ENCODE measurements at regions not wholly inside any gene's neighbourhood (a gene's known extent, or its start where the extent isn't known, plus 50 kb on each side); places are given as distances from the start of the nearest gene placed in this dataset.

- no peak for DNase-seq (ENCODE audit: low read depth)
Observed at GRCh38 chr1:29901624-29902325, 665.5 kb downstream of the PTPRU start.

- DNase-seq (ENCODE audit: low read depth) = no peak
Observed at GRCh38 chr1:29900712-29901111, 664.4 kb downstream of the PTPRU start.

- DNase-seq (ENCODE audit: low read depth) = no peak
Observed at GRCh38 chr1:29900104-29900679, 663.9 kb downstream of the PTPRU start.

GRCh38 chr1:29896791-29897714 is 660.7 kb downstream of the PTPRU start:
- no peak for DNase-seq (ENCODE audit: low read depth)

GRCh38 chr1:29896300-29896699 is 660.0 kb downstream of the PTPRU start:
- no peak for DNase-seq (ENCODE audit: low read depth)

GRCh38 chr1:29895201-29895600 is 658.9 kb downstream of the PTPRU start:
- no peak for DNase-seq (ENCODE audit: low read depth)

- no peak for DNase-seq (ENCODE audit: low read depth)
Observed at GRCh38 chr1:29894311-29894710, 658.0 kb downstream of the PTPRU start.

- no peak for DNase-seq (ENCODE audit: low read depth)
Observed at GRCh38 chr1:29893806-29894205, 657.5 kb downstream of the PTPRU start.

- DNase-seq (ENCODE audit: low read depth) = no peak
Observed at GRCh38 chr1:29893046-29893723, 656.9 kb downstream of the PTPRU start.

GRCh38 chr1:29892247-29892646 is 655.9 kb downstream of the PTPRU start:
- no peak for DNase-seq (ENCODE audit: low read depth)

GRCh38 chr1:29890201-29890959 is 654.1 kb downstream of the PTPRU start:
- no peak for DNase-seq (ENCODE audit: low read depth)

- DNase-seq (ENCODE audit: low read depth) = no peak
Observed at GRCh38 chr1:29889776-29890175, 653.5 kb downstream of the PTPRU start.

- no peak for DNase-seq (ENCODE audit: low read depth)
Observed at GRCh38 chr1:29884740-29885139, 648.4 kb downstream of the PTPRU start.

GRCh38 chr1:29883986-29884385 is 647.7 kb downstream of the PTPRU start:
- DNase-seq (ENCODE audit: low read depth) = no peak

GRCh38 chr1:29883411-29883832 is 647.1 kb downstream of the PTPRU start:
- no peak for DNase-seq (ENCODE audit: low read depth)

- DNase-seq (ENCODE audit: low read depth) = no peak
Observed at GRCh38 chr1:29880556-29880955, 644.2 kb downstream of the PTPRU start.

- no peak for DNase-seq (ENCODE audit: low read depth)
Observed at GRCh38 chr1:29879217-29879616, 642.9 kb downstream of the PTPRU start.

GRCh38 chr1:29878501-29878900 is 642.2 kb downstream of the PTPRU start:
- DNase-seq (ENCODE audit: low read depth) = no peak

- no peak for DNase-seq (ENCODE audit: low read depth)
Observed at GRCh38 chr1:29876902-29877301, 640.6 kb downstream of the PTPRU start.

- no peak for DNase-seq (ENCODE audit: low read depth)
Observed at GRCh38 chr1:29876441-29876840, 640.1 kb downstream of the PTPRU start.

- DNase-seq (ENCODE audit: low read depth) = no peak
Observed at GRCh38 chr1:29875557-29876028, 639.3 kb downstream of the PTPRU start.
